GM19240 (cell line): ENCODE measurements at regions not wholly inside any gene's neighbourhood (a gene's known extent, or its start where the extent isn't known, plus 50 kb on each side); places are given as distances from the start of the nearest gene placed in this dataset.
A peak's percentile ranks its signal among the peaks of the same experiment; 100 is the strongest.
"Not testable (repeated sequence)": the region's sequence is repeated elsewhere in the genome, so short reads cannot be mapped to it uniquely, and the experiment has no call there.

Experiments
- DNase-seq: peaks from one replicate; pipeline ENCODE4 v3.0.0; 2011; ENCODE audit warnings: low spot score; ENCODE audit not compliant: insufficient read length

DNA sequence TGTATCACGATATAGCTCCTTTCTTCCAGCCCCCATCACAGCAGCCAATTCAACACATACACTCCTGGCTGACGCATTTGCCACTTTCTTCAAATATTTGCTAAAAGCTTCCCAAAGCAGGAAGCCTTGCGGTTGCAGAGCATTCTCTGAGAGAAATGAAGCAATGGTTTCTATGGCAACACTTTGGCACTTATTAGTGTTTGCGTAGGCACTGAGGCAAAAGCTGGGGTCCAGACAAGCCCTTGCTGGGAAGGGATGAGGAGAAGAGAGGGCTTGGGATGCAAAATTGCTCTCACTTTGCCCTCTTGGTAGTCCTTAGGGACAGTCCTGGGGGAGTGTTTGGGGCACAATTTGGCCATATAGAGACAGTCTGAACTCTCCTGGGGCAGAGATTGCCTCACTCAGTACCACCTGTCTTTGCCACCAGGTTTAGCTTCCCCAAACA, 55.0 kb upstream of the PAK3 start:
- no peak for DNase-seq

DNA sequence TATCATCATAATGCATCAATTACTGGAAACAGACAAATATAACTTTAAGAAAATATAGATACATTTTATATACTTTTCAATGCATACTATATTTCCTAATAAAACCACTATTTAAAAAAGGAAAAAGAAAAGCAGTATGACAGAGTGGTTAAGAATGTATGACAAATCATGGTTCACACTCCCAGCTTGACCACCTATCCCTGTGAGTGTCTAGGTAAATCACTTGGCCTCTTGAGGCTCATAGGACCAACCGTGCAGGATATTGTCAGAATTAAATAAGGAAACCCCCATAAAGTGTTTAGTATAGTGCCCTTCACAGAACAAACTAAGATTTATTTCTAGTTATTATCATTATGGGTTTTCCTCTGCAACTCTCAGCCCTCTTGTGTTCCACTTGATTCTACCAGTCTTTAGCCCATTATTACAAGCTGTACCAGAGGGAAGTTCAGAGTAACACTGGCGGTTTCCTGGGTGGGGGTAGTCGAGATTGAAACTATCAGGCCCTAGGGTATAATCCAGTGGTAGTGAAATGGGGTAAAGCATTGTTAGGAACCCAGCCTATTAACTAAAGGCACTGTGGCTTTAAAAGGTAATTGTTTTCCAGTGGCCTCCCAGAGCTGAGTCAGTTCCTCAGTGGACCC, 55.5 kb upstream of the PAK3 start:
- DNase-seq, result no peak

DNA sequence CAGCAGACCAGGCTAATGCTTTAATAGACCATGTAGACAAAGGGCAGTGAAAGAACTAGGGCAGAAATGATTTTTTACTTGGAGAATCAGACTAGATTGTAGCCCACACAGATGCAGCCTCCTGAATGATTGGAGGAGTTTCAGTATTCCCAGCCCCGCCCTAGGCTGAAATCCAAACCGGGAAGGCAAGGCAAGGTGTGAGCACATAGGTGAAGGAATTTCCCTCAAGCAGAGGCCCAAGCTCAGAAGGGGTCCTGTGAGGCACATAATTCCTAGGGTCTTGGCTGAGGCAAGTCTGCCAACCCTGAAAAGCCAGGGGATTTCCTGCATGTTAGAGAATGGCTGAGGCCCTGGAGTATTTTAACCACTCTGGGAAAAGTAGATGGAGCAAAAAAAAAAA, 56.4 kb upstream of the PAK3 start:
- DNase-seq, result no peak

DNA sequence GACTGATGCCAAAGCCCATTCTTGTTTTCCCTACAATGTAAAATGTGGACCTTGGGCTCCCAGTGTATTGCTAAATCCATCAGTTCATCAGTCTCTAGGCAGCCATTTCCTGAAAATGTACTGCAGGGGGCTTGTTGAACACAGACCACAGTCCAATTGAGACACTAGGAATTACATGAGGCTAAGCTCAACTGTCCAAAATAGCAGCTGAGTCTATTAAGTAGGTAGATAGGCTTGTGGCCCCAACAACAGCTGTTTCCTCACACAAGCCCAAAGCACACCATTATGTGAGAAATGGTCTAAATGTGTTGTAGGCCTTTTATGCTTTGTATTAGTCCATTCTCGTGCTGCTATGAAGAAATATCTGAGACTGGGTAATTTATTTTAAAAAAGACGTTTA, 60.0 kb upstream of the PAK3 start:
- DNase-seq, result no peak

DNA sequence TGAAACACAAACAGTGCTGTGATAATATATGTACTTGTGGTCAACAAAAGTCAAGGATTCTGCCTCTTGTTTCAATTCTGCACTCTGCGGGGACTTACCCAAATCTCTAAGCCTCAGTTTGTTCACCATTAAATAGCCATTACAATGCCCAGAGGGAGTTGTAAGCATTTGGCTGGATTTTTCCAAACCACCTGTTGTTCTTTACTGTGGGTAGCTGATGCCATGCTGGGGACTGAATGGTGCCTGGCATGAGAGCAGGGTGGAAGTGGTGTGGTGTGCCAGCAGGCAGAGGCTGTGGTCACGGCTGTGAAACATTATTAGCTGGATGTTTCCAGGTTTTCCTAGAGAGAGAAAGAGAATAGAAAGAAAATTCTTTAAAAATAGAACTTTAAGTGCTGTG, 60.7 kb upstream of the PAK3 start:
- DNase-seq, result no peak

DNA sequence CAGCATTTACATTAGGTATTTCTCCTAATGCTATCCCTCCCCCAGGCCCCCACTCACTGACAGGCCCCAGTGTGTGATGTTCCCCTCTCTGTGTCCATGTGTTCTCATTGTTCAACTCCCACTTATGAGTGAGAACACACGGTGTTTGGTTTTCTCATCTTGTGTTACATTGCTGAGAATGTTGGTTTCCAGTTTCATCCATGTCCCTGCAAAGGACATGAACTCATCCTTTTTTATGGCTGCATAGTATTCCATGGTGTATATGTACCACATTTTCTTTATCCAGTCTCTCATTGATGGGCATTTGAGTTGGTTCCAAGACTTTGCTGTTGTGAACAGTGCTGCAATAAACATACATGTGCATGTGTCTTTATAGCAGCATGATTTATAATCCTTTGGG, 73.0 kb upstream of the PAK3 start:
- DNase-seq, result not testable (repeated sequence)

DNA sequence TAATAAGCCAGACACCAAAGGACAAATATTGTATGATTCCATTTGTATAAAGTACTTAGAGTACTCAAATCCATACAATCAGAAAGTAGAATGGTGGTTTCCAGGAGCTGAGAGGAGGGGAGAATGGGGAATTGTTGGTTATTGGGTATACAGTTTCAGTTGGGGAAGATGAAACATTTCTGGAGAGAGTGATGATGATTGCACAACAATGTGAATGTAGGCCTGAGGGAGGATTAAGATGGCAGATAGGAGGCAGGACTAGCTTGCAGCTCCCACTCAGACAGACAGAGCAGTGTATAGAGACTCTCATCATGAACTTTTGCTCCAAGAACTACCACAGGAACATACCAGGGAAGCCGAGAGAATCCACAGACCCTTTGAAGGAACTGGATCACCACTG, 75.7 kb upstream of the PAK3 start:
- no peak for DNase-seq

DNA sequence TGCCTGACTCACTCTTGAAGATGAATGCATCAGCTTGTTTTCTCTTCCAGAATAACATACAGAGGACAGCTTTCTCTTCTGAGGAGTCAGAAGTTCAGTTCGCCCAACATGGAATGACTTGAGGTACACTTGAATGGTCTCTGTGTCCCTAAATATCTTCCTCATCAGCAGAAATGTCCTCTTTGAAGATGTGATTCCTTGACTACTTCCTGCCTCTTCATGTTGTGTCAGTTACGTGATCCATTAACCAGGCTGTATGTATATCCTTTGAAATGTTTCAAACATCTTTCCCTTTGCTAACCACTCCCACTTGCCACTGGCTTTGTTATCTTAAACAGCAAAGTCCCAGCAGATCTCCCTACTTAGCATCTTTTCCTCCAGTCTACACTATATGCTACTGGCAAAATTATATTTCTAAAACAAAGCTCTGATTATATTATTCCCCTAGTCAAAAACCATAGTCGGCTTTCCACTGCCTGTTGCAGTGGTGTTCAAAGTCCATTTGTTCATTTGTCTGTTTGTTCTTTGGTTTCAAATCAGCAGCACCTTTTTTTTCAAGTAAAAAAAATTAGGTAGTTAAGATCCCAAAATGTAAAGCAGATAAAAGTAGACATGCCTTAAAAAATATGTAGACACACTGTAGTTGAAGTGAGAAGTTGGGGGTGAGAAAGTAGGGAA, 82.1 kb upstream of the PAK3 start:
- DNase-seq, result no peak

DNA sequence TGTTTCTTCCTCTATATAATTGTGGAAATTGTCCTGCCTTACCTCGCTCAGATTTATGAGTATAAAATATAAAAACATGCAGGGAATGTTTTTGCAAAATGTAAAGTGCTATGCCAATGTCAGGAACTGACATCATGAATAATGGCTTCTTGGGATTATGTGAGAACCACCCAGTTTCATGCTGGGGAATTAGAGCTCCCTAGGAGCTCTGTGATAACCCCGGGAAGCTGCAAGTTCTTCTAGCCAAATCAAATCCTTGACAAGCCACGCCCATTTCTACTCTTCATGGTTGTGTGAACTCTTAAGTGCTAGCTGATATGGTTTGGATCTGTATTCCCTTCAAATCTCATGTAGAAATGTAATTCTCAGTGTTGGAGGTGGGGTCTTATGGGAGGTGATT, 85.9 kb upstream of the PAK3 start:
- DNase-seq, result no peak

DNA sequence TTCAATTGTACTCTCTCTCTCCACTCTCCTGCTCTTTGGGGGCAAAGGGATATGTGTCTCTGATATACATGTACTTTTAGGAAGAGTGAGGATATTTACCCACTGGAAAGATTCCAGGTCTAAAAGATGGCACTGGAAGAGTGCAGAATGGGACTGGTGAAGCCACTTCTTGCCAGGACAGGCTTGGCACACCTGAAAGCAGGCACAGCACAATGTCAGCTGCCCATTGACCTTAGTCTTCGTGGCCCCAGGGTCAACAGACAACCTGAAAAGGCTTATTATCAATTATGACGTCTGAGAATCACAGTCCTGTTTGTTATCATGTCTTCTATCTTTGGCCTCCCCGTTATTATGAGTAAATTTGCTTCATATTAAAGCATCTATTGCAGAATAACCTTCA, 86.7 kb upstream of the PAK3 start:
- DNase-seq, result no peak

DNA sequence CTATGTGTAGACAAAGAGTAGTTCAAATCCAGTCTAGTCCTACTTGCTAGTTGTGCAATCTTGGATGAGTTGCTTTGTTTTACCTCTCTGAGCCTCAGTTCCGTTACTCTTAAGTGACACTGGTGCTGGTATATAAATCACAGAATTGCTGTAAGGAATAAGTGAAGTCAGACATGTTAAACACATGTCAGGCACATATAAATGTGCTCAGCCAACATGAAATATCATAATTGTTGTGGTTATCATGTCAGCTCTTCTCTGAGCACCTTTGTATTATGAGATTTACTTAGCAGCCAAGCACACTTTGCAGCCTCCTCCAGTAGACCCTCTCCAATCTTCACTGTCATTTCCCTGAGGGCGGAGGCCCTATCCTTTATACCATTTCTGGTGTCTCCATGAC, 87.9 kb upstream of the PAK3 start:
- no peak for DNase-seq

DNA sequence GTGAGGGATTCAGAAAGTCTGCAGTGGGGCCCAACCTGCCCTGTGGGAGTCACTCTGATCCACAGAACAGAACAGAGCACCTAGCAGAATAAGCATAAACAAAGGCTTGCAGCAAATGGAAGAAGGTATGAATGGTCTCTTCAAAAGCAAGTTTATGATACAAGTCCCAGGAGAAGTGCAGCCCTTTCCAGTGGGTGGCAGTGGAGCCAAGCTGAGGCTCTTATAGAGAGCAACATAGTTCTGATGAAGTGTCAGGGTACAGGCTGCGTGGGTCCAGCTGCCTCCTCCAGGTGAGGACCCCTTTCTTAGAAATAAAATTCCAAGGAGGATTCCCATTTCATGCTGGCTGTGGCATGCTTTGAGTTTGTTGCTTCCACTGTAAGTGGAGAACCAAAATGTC, 88.8 kb upstream of the PAK3 start:
- no peak for DNase-seq

DNA sequence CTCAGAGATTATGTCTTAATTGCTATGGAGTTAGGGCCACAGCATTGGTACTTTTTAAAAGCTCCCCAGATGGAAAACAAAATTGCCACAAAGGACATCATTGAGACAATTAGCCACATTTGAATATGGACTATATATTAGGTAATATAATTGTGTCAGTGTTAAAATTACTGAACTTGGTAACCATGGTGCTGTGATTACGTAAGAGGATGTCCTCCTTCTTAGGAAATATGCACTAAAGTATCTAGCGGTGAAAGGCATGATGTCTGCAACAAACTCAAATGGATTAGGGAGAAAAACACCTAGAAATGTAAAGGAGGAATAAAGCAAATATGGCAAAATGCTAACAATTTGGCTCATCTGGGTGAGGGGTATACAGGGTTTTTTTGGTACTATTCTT, 89.9 kb upstream of the PAK3 start:
- no peak for DNase-seq

DNA sequence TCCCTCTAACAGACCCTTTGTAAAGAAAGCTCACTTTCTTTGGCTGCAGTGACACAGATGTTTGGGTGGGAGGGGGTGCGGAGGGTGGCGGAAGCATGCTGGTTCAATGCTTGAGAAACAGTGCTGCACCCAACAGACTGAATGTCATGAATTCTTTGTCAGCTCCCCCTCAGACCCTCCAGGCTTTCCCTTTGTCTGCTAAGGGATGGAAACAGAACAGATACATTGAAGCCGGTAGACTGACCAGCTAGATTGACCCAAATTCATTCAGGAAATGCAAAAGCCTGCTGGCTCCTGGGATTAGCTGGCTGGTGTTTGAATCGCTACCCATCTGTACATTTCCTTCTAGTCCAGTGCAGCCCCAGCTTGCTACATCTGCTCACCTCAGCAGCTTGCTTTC, 90.8 kb upstream of the PAK3 start:
- no peak for DNase-seq

DNA sequence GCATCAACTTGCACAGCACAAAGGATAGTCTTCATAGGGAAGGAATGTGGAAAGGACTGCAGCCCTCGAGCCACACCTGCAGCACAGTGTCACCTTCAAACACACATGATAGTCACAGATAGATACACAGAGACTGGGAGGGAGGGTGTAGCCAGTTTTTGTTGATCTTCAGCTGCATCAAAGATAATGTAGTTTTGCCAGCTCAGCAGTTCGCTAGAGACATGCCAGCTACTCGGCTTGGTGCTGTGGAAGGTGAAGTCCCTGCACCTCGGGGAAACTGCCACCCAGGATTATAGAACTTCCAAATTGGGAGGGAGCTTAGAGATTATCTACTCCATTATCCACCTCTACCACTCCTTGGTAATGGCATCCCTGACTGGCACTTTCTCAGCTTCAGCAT, 92.9 kb upstream of the PAK3 start:
- DNase-seq, result no peak

DNA sequence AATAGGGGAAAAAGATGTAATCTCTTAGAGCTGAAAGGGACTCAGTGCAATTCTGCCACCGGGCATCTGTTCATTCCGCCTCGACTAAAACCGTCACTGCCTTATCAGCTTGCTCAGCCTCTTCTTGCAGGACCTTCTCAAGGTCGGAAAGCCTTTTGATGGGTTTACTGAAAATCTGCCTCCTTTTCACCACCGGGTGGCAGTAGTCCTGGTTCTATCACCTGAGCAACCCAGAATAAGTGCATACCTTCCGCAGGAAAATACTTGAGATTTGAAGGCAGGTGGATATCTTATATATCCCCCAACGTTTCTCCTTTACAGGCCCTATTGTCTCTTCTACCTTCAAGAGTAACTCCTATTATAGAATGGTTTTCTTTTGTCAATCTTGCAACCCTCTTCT, 103.4 kb upstream of the PAK3 start:
- DNase-seq, result peak; percentile 14

DNA sequence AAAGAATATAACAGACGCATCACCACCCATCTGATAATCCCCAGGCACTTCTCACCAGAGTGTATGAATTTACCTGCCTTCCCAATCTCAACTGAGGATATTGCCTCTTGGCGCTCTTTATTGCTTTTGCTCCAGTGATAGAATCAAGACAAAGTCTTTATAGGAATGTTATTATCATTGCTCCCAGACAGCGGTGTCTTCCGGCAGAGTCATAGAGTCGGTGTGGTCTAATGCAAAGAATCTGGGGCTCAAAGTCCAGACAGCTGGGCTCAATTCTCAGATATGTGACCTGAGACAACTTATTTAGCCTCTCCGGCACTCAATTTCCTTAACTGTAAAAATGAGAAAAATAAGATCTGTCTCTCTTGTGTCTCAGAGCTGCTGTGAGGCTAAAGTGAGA, 106.1 kb upstream of the PAK3 start:
- DNase-seq, result no peak

DNA sequence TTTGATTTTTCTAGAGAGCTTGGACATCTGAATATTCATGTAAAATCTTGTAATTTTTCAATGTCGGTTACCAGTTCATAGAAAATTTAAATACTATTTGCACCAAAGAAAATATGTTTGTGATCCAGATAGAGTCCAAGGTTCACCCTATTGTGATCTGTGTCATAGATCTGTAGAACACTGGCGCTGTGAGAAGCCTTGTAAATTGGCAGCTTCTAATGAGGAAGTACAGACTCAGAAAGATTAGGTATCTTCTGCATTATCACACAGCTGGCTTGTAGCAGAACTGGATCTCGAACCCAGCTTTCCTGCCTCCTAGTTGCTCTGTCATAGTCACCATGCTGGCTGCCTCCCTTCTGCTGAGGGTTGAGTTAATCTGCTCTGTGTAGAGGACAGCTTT, 106.5 kb upstream of the PAK3 start:
- no peak for DNase-seq

DNA sequence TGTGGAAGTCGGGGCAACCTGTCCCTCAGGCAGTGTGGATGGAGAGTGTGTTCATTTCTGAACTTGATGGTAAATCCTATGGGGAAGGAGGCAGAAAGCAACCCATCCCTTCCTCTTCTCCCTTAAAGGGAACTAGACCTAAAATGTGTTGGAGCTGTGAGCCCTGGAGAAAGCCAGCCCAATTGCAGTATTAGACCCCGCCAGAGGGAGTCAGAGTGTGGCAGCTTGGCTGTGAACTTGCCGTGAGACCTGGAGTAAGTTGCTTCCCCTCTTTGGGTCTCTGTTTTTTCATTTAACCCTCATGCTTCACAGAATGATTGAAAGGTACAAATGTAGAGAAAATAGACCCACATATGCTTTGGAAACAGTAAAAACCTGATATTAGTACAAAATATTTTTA, 108.7 kb upstream of the PAK3 start:
- no peak for DNase-seq

DNA sequence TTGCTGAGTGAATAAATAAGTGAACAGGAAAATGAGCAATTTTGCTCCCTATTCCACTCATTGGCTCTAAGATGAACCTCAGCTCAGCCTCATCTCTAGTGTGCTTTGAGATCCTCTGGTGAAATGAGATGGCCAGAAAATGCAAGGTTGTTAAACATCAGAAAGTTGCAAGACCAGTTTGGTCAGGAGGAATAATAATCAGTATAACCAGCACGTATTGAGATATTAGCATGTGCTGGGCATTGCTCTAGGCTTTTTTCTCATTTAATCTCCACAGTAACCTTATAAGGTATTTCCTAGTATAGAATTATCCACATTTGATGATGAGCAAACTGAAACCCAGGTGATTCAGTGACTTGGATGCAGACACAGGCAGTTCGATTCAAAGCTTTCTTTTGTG, 110.5 kb upstream of the PAK3 start:
- DNase-seq, result no peak

DNA sequence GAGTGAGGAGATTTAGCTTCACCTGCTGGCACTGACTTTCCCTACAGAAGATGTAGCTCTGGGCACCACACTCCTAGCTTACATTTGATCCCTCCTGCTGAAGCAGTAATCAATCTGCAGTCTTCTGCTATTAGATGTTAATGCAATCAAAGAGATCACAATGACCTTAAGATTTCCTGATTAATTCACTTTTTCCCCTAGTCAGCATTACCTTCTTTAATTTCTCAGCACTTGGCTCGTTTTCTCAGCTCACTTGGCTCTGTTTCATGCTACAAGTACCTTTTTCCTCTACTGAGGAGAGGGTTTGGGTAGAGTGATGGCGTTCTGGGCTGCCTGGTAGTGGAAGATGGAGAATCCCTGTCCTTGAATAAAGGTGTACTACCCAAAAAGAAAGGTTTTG, 113.0 kb upstream of the PAK3 start:
- DNase-seq, result no peak

DNA sequence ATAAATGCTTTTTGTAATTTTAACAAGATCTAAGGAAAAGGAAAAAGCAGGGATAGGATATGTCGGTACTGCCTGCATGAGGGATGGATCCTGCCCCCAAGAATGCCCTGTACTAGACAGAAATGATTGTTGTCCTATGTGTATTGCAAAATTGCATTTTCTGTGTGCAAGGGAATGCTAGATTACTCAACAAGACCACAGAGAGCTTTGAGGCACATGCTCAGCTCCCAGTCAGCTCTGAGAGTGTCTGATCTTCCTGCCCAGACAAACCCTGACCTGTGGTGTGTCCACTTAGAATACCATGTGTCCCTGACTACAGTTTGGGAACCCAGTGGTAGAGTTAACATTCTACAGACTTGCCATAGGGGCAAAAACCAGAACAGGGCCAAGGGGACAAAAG, 129.2 kb upstream of the PAK3 start:
- no peak for DNase-seq

DNA sequence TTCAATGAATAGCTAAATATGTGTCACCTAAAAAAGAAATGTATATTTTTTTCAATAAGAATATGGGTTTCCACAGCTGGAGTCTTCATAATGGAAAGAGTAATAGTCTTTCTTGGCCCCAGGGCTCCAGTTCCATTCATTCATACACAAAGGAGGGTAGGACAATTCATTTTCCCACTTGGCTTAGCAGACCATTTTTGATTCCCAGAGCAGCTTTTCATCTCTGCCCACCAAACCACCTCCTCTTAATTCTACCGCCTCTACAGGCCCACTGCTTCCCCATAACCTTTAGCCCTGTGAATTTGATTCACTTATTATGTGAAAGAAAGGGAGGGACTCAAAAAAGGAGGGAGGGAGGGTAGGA, 129.9 kb upstream of the PAK3 start:
- DNase-seq, result no peak
